ENCODE measurements at regions not wholly inside any gene's neighbourhood (a gene's known extent, or its start where the extent isn't known, plus 50 kb on each side); places are given as distances from the start of the nearest gene placed in this dataset.

- TF ChIP-seq CTCF (IDR thresholded peaks at IDR 0.05) (no peak), ZNF512 (CRISPR knock-in tag; IDR thresholded peaks at IDR 0.05; ENCODE audit: borderline replicate concordance) (no peak), ZNF396 (CRISPR knock-in tag; IDR thresholded peaks at IDR 0.05; ENCODE audit: borderline replicate concordance) (no peak), FOXK1 (CRISPR knock-in tag; IDR thresholded peaks at IDR 0.05) (no peak), ZNF232 (CRISPR knock-in tag; IDR thresholded peaks at IDR 0.05) (no peak), USF1 (CRISPR knock-in tag; IDR thresholded peaks at IDR 0.05) (no peak), ZNF317 (CRISPR knock-in tag; IDR thresholded peaks at IDR 0.05; ENCODE audit: borderline replicate concordance, low read depth) (no peak), ZBTB21 (CRISPR knock-in tag; IDR thresholded peaks at IDR 0.05; ENCODE audit: borderline replicate concordance) (no peak), MAX (CRISPR knock-in tag; IDR thresholded peaks at IDR 0.05) (no peak)
Observed at GRCh38 chr20:22213271-22213670, 371.1 kb downstream of the FOXA2 start.
